ENCODE measurements at regions not wholly inside any gene's neighbourhood (a gene's known extent, or its start where the extent isn't known, plus 50 kb on each side); places are given as distances from the start of the nearest gene placed in this dataset.

- Histone ChIP-seq H3K36me3 (ENCODE audit: control insufficient read depth, insufficient read depth, low read length) (no peaks in the 10 kb centered on the region), H3K27me3 (ENCODE audit: control insufficient read depth, insufficient read depth, low read length) (no peaks in the 10 kb centered on the region; the same call in none of the 2 replicates), H3K4me3 (ENCODE audit: low read depth, low read length) (no peak overlapping the region)
- no peak for DNase-seq (ENCODE audit: low read depth)
- ChIA-PET CTCF (interaction anchor here (2.1 kb wide), 1 partner anchor 8 kb away, joined by 8 read pairs; no protein-coding TSS in a partner anchor), POLR2A (no interaction called here)
- TF ChIP-seq CTCF (IDR thresholded peaks at IDR 0.05; ENCODE audit: insufficient read depth, low read depth, low read length): no peak
Measured at GRCh38 chr13:23953860-23954512, 56.7 kb upstream of the C1QTNF9B start.

DNA sequence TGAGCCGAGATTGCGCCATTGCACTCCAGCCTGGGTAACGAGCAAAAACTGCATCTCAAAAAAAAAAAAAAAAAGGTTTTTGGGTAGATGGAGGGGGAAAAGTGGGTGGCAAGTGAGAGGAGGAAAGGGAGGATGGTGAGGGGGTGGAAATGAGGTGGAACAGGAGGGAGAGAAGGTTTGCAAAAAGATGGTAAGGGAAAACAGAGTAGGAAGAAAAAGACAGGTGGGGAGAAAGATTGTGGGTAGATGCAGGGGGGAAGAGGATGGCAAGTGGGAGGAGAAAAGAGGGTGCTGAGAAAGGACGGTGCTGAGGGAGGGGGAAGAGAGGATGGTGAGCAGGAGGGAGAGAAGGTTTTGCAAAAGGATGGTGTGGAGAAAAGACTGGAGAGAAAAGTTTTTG is 57.8 kb upstream of the C1QTNF9B start:
- H3K27me3 ChIP-seq (ENCODE audit: control insufficient read depth, insufficient read depth, low read length): no peaks in the 10 kb centered on the region; the same call in none of the 2 replicates
- H3K4me3 ChIP-seq (ENCODE audit: low read depth, low read length): no peak overlapping the region
- POLR2A ChIA-PET: no interaction called here
- TF ChIP-seq CTCF (IDR thresholded peaks at IDR 0.05; ENCODE audit: insufficient read depth, low read depth, low read length): no peak
- no peaks in the 10 kb centered on the region for H3K36me3 ChIP-seq (ENCODE audit: control insufficient read depth, insufficient read depth, low read length)
- CTCF ChIA-PET: interaction anchor here (0.7 kb wide), 1 partner anchor 39 kb away, joined by 3 read pairs; no protein-coding TSS in a partner anchor
- no peak for DNase-seq (ENCODE audit: low read depth)

- H3K4me3 ChIP-seq (ENCODE audit: low read depth, low read length): no peak overlapping the region
- no peaks in the 10 kb centered on the region for H3K36me3 ChIP-seq (ENCODE audit: control insufficient read depth, insufficient read depth, low read length)
- no peak for TF ChIP-seq CTCF (IDR thresholded peaks at IDR 0.05; ENCODE audit: insufficient read depth, low read depth, low read length)
- no peaks in the 10 kb centered on the region; the same call in none of the 2 replicates for H3K27me3 ChIP-seq (ENCODE audit: control insufficient read depth, insufficient read depth, low read length)
- POLR2A ChIA-PET: no interaction called here
- no peak for DNase-seq (ENCODE audit: low read depth)
- CTCF ChIA-PET: interaction anchor here (0.7 to 2.9 kb wide), 6 partner anchors 14 to 189 kb away, joined by 3 to 10 read pairs (median 3); no protein-coding TSS in a partner anchor
Measured at GRCh38 chr13:23956106-23956505, 58.8 kb upstream of the C1QTNF9B start.

GRCh38 chr13:23957981-23958380 is 60.7 kb upstream of the C1QTNF9B start:
- POLR2A ChIA-PET: no interaction called here

More at GRCh38 chr13:23957981-23958380, 60.7 kb upstream of the C1QTNF9B start:
- CTCF ChIA-PET: interaction anchor here (0.9 to 5.2 kb wide), 3 partner anchors 9 to 63 kb away, joined by 3 to 29 read pairs (median 10); no protein-coding TSS in a partner anchor
- no peak overlapping the region for H3K4me3 ChIP-seq (ENCODE audit: low read depth, low read length)
- TF ChIP-seq CTCF (IDR thresholded peaks at IDR 0.05; ENCODE audit: insufficient read depth, low read depth, low read length): no peak
- no peaks in the 10 kb centered on the region for H3K36me3 ChIP-seq (ENCODE audit: control insufficient read depth, insufficient read depth, low read length)
- no peaks in the 10 kb centered on the region; the same call in none of the 2 replicates for H3K27me3 ChIP-seq (ENCODE audit: control insufficient read depth, insufficient read depth, low read length)
- DNase-seq (ENCODE audit: low read depth): no peak

Data from BJ (cell line).